ENCODE measurements at regions not wholly inside any gene's neighbourhood (a gene's known extent, or its start where the extent isn't known, plus 50 kb on each side); places are given as distances from the start of the nearest gene placed in this dataset.

DNA sequence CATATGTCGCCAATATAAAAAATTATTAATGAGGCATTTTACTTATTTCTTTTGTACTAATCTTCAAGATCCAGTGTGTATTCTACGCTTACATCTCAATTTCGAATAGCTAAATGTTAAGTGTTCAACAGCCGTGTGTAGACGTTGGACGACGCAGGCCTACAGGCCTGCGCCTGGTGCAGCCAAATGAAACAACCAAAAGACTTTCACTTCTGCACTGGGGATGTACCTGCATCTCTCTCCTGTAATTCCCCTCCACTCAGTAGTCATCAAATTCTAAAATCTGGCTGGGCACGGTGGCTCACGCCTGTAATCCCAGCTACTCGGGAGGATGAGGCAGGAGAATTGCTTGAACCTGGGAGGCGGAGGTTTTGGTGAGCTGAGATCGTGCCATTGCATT lies 76.8 kb upstream of the HNRNPU start:
- Histone ChIP-seq H3K4me3 (replicated peaks in 1 of 3; ENCODE audit: insufficient read depth in 1 of 3, low read depth in 1 of 3, low read length in 3 of 3) (no peak overlapping the region), H3K27me3 (ENCODE audit: control insufficient read depth in 2 of 2, insufficient read depth in 2 of 2, low read length in 2 of 2) (no peaks in the 10 kb centered on the region), H3K9me1 (replicated peaks; ENCODE audit: control insufficient read depth, extremely low read depth, insufficient read depth, low read length) (no peaks in the 10 kb centered on the region), H3K27ac (ENCODE audit: insufficient read depth, low read depth, low read length) (no peak overlapping the region), H3K9me3 (replicated peaks; ENCODE audit: control insufficient read depth, insufficient read depth, low read length) (no peaks in the 10 kb centered on the region), H3K4me1 (ENCODE audit: control insufficient read depth, extremely low read depth, insufficient read depth, low read length) (no peaks in the 10 kb centered on the region), H3K4me2 (ENCODE audit: insufficient read depth, low read length) (no peak overlapping the region), H3K9ac (replicated peaks; ENCODE audit: extremely low read depth, insufficient read depth, low read length) (no peak overlapping the region), H2AFZ (ENCODE audit: low read depth, low read length) (no peak overlapping the region), H3K79me2 (ENCODE audit: control insufficient read depth, insufficient read depth, low read length) (no peaks in the 10 kb centered on the region), H4K20me1 (replicated peaks; ENCODE audit: control insufficient read depth, extremely low read depth, insufficient read depth, low read length) (no peaks in the 10 kb centered on the region), H3K36me3 (ENCODE audit: control insufficient read depth in 2 of 2, extremely low read depth in 1 of 2, insufficient read depth in 2 of 2, low read length in 2 of 2) (no peaks in the 10 kb centered on the region)
- DNase-seq (ENCODE audit: low read depth, low spot score) (no peak), FAIRE-seq (no peak)
- BruUV-seq (replicated peaks): no TSS peak
- intact Hi-C loops (cut with micrococcal nuclease): no loop called here
- dilution Hi-C loops (cut with MboI; ENCODE audit: extremely low pct_ligation_motif_present, low sequenced_read_pairs): no loop called here
- POLR2A ChIA-PET: no interaction called here
- CTCF ChIA-PET: interaction anchor here (1.1 kb wide), 1 partner anchor 101 kb away, joined by 3 read pairs; no protein-coding TSS in a partner anchor
- TF ChIP-seq GATA2 (IDR thresholded peaks at IDR 0.05; ENCODE audit: insufficient read depth, insufficient read length, low read depth, low read length) (no peak), EZH2 (IDR thresholded peaks at IDR 0.05; ENCODE audit: borderline replicate concordance, low read depth, low read length, severe bottlenecking) (no peak), POLR2A (IDR thresholded peaks at IDR 0.05; ENCODE audit: low read depth, low read length) (no peak), MYC (IDR thresholded peaks at IDR 0.05; ENCODE audit: low read depth, low read length) (no peak), JUN (IDR thresholded peaks at IDR 0.05; ENCODE audit: borderline replicate concordance, insufficient read depth, insufficient read length, low read depth) (no peak), POLR2AphosphoS5 (IDR thresholded peaks at IDR 0.05; ENCODE audit: insufficient read depth, low read depth, low read length) (no peak), FOS (IDR thresholded peaks at IDR 0.05; ENCODE audit: borderline replicate concordance, insufficient read depth, low read length) (no peak)
- TF ChIP-seq, protein P1, sequence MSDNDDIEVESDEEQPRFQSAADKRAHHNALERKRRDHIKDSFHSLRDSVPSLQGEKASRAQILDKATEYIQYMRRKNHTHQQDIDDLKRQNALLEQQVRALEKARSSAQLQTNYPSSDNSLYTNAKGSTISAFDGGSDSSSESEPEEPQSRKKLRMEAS (IDR thresholded peaks at IDR 0.05; ENCODE audit: insufficient read depth, insufficient read length): no peak
- TF ChIP-seq, protein P2, sequence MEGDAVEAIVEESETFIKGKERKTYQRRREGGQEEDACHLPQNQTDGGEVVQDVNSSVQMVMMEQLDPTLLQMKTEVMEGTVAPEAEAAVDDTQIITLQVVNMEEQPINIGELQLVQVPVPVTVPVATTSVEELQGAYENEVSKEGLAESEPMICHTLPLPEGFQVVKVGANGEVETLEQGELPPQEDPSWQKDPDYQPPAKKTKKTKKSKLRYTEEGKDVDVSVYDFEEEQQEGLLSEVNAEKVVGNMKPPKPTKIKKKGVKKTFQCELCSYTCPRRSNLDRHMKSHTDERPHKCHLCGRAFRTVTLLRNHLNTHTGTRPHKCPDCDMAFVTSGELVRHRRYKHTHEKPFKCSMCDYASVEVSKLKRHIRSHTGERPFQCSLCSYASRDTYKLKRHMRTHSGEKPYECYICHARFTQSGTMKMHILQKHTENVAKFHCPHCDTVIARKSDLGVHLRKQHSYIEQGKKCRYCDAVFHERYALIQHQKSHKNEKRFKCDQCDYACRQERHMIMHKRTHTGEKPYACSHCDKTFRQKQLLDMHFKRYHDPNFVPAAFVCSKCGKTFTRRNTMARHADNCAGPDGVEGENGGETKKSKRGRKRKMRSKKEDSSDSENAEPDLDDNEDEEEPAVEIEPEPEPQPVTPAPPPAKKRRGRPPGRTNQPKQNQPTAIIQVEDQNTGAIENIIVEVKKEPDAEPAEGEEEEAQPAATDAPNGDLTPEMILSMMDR (IDR thresholded peaks at IDR 0.05; ENCODE audit: extremely low read depth in 1 of 2, insufficient read depth in 1 of 2, low read depth in 1 of 2, low read length in 2 of 2): no peak
